Smooth muscle cell (in vitro differentiated cells): ENCODE measurements at regions not wholly inside any gene's neighbourhood (a gene's known extent, or its start where the extent isn't known, plus 50 kb on each side); places are given as distances from the start of the nearest gene placed in this dataset.

Experiments used
- DNase-seq: peaks from one replicate; lab custom pipeline; 2025; ENCODE audit not compliant: unreplicated experiment; lab: John Stamatoyannopoulos, UW
- H2AFZ ChIP-seq: fragments of 200-600 bp; sonication (generic); 2 replicates; pipeline ENCODE4 v1.6.0; 2016; ENCODE audit warnings: antibody characterized with exemption, low read depth, mild to moderate bottlenecking
- H3F3A ChIP-seq: fragments of 200-600 bp; sonication (generic); 2 replicates; pipeline ENCODE4 v1.6.0; 2017; ENCODE audit warnings: antibody characterized with exemption, low read depth
- H3K27ac ChIP-seq: fragments of 200-600 bp; sonication (generic); 2 replicates; pipeline ENCODE4 v1.5.1; 2016; ENCODE audit warnings: low read depth, mild to moderate bottlenecking
- H3K27me3 ChIP-seq: fragments of 200-600 bp; sonication (generic); 2 replicates; pipeline ENCODE4 v1.6.1; 2016; ENCODE audit warnings: low read depth, mild to moderate bottlenecking
- H3K36me3 ChIP-seq: fragments of 200-600 bp; sonication (generic); 2 replicates; pipeline ENCODE4 v1.5.1; 2016; ENCODE audit warnings: low read depth
- H3K4me1 ChIP-seq: fragments of 200-600 bp; sonication (generic); 2 replicates; pipeline ENCODE4 v1.5.1; 2016; ENCODE audit warnings: low read depth
- H3K4me2 ChIP-seq: fragments of 200-600 bp; sonication (generic); 2 replicates; pipeline ENCODE4 v1.6.0; 2016; ENCODE audit warnings: mild to moderate bottlenecking
- H3K4me3 ChIP-seq: fragments of 200-600 bp; sonication (generic); 2 replicates; pipeline ENCODE4 v1.5.1; 2016; ENCODE audit warnings: mild to moderate bottlenecking
- H3K79me2 ChIP-seq: fragments of 200-600 bp; sonication (generic); 2 replicates; pipeline ENCODE4 v1.6.0; 2016; ENCODE audit warnings: low read depth, mild to moderate bottlenecking
- H3K9ac ChIP-seq: fragments of 200-600 bp; sonication (generic); 2 replicates; pipeline ENCODE4 v1.6.0; 2016; ENCODE audit warnings: low read depth
- H3K9me3 ChIP-seq: fragments of 200-600 bp; sonication (generic); replicated peaks from 2 replicates; pipeline ENCODE4 v1.5.1; 2016; ENCODE audit warnings: low read depth
- H4K20me1 ChIP-seq: fragments of 200-600 bp; sonication (generic); 2 replicates; pipeline ENCODE4 v1.6.0; 2016; ENCODE audit warnings: low read depth
- WGBS: methylation state at CpG from one replicate; pipeline ENCODE4 v1.1.7; 2016; ENCODE audit warnings: low lambda C conversion rate; 5-methylcytosine and 5-hydroxymethylcytosine counted together
- TF ChIP-seq, protein P1 (sequence below): fragments of 200-600 bp; sonication (generic); IDR thresholded peaks from 2 replicates; pipeline ENCODE4 v1.5.1; 2017; ENCODE audit warnings: borderline replicate concordance, mild to moderate bottlenecking, antibody characterized with exemption; ENCODE audit not compliant: insufficient read depth, poor library complexity, severe bottlenecking

DNA sequence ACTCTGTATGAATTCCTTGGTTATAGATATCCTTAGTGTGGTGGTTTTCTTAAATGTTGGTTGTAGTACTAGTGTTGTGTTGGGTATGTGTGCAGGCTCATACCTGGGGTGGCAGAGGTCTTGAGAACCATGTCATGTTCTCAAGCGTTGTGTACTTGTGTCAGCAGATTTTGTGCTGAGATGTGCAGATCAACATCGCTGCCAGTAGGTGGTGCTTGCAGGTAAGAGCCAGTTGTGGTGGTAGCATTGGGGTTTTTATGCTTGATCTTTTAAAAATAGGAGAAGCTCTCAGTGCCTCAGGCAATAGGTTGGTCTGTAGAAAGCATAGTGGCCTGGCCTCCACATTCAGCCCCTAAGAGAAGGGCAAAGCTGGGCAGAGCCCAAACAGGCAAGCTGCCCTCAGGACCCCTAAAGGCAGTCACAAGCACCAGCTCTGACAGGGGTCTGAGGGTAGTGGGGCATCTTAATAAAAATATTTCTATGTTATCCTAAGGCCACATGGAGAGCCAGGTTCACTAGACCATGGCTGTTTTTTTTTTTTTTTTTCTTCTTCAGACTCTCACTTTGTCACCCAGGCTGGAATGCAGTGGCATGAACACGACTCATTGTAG lies 164.0 kb downstream of the IL20RB start:
- WGBS = 41% methylated on average over 3 of the region's 3 CpGs
- DNase-seq = no peak
- TF ChIP-seq, protein P1, sequence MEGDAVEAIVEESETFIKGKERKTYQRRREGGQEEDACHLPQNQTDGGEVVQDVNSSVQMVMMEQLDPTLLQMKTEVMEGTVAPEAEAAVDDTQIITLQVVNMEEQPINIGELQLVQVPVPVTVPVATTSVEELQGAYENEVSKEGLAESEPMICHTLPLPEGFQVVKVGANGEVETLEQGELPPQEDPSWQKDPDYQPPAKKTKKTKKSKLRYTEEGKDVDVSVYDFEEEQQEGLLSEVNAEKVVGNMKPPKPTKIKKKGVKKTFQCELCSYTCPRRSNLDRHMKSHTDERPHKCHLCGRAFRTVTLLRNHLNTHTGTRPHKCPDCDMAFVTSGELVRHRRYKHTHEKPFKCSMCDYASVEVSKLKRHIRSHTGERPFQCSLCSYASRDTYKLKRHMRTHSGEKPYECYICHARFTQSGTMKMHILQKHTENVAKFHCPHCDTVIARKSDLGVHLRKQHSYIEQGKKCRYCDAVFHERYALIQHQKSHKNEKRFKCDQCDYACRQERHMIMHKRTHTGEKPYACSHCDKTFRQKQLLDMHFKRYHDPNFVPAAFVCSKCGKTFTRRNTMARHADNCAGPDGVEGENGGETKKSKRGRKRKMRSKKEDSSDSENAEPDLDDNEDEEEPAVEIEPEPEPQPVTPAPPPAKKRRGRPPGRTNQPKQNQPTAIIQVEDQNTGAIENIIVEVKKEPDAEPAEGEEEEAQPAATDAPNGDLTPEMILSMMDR = peak; percentile 70

DNA sequence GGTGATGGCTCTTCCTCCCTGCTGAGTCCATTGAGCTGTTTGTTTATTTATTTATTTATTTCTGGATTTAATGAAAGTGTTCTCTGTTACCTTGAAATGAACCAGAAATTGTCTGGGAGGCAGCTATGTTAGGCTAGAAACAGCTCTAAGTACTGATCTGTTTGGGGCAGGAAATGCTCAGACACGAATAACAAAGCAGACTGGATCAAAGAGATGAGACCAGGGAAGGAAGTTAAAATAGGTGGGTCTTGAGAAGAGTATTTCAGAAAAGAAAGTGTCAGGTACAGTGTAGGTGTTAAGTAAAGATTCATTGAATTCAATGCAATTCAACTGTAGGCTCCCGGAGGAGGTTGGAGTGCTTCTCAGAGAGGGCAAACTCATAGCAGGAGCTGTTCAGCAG lies 173.3 kb downstream of the IL20RB start:
- TF ChIP-seq, protein P1 = no peak
- Histone ChIP-seq H4K20me1 (no peaks in the 10 kb centered on the region), H3K4me1 (no peaks in the 10 kb centered on the region), H3K9me3 (no peaks in the 10 kb centered on the region), H3K27ac (no peak overlapping the region), H3K9ac (no peak overlapping the region), H3K4me3 (no peak overlapping the region), H3K27me3 (no peaks in the 10 kb centered on the region), H2AFZ (no peak overlapping the region), H3K36me3 (no peaks in the 10 kb centered on the region), H3K4me2 (no peak overlapping the region), H3K79me2 (no peaks in the 10 kb centered on the region), H3F3A (no peaks in the 10 kb centered on the region)
- no peak for DNase-seq
- 42% methylated on average over 2 of the region's 2 CpGs for WGBS

More for the DNA sequence above, 164.0 kb downstream of the IL20RB start:
- H3K4me2 ChIP-seq = no peak overlapping the region
- H3K4me3 ChIP-seq = no peak overlapping the region
- H4K20me1 ChIP-seq = no peaks in the 10 kb centered on the region
- H2AFZ ChIP-seq = no peak overlapping the region
- no peak overlapping the region for H3K9ac ChIP-seq
- H3K27me3 ChIP-seq = no peaks in the 10 kb centered on the region
- H3K79me2 ChIP-seq = no peaks in the 10 kb centered on the region
- H3K27ac ChIP-seq = no peak overlapping the region
- H3F3A ChIP-seq = no peaks in the 10 kb centered on the region
- H3K9me3 ChIP-seq = no peaks in the 10 kb centered on the region
- H3K4me1 ChIP-seq = no peaks in the 10 kb centered on the region
- no peaks in the 10 kb centered on the region for H3K36me3 ChIP-seq

DNA sequence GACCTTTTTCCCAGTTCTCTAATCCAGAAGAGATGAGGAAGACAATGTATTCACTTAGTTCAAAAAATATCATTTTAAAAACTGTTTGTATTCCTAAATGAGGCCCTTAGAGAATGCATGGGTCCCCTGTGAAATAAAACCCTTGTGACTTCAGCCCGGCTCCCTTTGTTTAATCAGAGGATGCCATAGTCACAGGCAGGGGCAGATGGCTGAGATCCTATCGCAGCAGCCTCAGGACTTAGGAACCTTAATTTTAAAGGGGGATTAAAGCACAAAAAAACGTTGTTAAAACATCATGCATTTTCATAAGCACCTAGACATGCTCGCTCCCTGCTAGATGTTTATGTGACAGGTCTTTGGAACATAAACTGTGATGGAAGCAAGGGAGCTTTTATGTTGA lies 176.6 kb downstream of the IL20RB start:
- Histone ChIP-seq H4K20me1 (no peaks in the 10 kb centered on the region), H3K4me2 (no peak overlapping the region), H3K36me3 (no peaks in the 10 kb centered on the region), H3K9ac (no peak overlapping the region), H3K9me3 (no peaks in the 10 kb centered on the region), H3K27ac (no peak overlapping the region), H3F3A (no peaks in the 10 kb centered on the region), H3K4me1 (no peaks in the 10 kb centered on the region), H3K79me2 (no peaks in the 10 kb centered on the region), H2AFZ (no peak overlapping the region), H3K27me3 (no peaks in the 10 kb centered on the region), H3K4me3 (no peak overlapping the region)
- DNase-seq = no peak
- TF ChIP-seq, protein P1 = no peak
- WGBS = 71% methylated on average over 4 of the region's 4 CpGs

DNA sequence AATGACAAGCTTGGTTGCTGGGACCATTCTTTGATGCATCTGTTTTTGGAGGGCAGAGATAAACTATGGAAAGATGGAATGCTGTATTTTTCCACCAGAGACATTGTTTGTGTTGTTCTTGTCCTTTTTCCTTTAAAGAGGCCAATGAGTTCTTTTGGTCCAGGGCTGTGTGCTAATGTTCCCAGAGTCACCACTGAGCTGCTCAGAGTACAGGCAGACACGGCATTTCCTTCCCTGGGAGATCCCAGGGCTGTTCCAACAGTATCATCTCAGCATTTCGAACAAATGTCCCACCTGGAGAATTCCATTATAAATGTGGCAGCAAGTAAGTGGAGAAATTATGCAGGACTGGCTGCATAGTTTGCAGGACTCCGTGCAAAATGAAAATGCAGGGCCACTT lies 190.6 kb downstream of the IL20RB start:
- no peaks in the 10 kb centered on the region for H4K20me1 ChIP-seq
- WGBS = 80% methylated on average over 3 of the region's 3 CpGs
- TF ChIP-seq, protein P1 = no peak
- no peaks in the 10 kb centered on the region for H3K36me3 ChIP-seq
- H3K4me1 ChIP-seq = no peaks in the 10 kb centered on the region
- no peak for DNase-seq
- no peaks in the 10 kb centered on the region for H3K27me3 ChIP-seq
- H3K9me3 ChIP-seq = no peaks in the 10 kb centered on the region
- no peak overlapping the region for H3K9ac ChIP-seq
- H3K4me3 ChIP-seq = no peak overlapping the region
- H3K27ac ChIP-seq = no peak overlapping the region
- no peaks in the 10 kb centered on the region for H3K79me2 ChIP-seq
- no peaks in the 10 kb centered on the region for H3F3A ChIP-seq
- no peak overlapping the region for H2AFZ ChIP-seq
- H3K4me2 ChIP-seq = no peak overlapping the region
